ENCODE measurements at regions not wholly inside any gene's neighbourhood (a gene's known extent, or its start where the extent isn't known, plus 50 kb on each side); places are given as distances from the start of the nearest gene placed in this dataset.

- TF ChIP-seq POLR2A (IDR thresholded peaks at IDR 0.05), result no peak
- no peak for TF ChIP-seq CTCF (IDR thresholded peaks at IDR 0.05)
These were observed 444.1 kb downstream of the XIRP2 start for GRCh38 chr2:167332358-167332757.
